HEK293 (cell line): ENCODE measurements at regions not wholly inside any gene's neighbourhood (a gene's known extent, or its start where the extent isn't known, plus 50 kb on each side); places are given as distances from the start of the nearest gene placed in this dataset.

Experiments used
- ZBTB21 ChIP-seq: fragments of 450-650 bp; formaldehyde crosslinking; IDR thresholded peaks from 2 replicates; pipeline ENCODE4 v1.5.1; 2017; ENCODE audit warnings: missing biosample characterization, missing genetic modification characterization
- ZBTB7A ChIP-seq: fragments of 450-650 bp; formaldehyde crosslinking; IDR thresholded peaks from 2 replicates; pipeline ENCODE4 v1.5.1; 2016; ENCODE audit warnings: low read depth, missing biosample characterization, missing genetic modification characterization
- ZBTB8A ChIP-seq: fragments of 450-650 bp; formaldehyde crosslinking; IDR thresholded peaks from 2 replicates; pipeline ENCODE4 v1.5.1; 2016; ENCODE audit warnings: missing biosample characterization, missing genetic modification characterization
- ZNF133 ChIP-seq: fragments of 450-650 bp; formaldehyde crosslinking; IDR thresholded peaks from 2 replicates; pipeline ENCODE4 v1.5.1; 2016; ENCODE audit warnings: missing biosample characterization, missing genetic modification characterization
- ZNF138 ChIP-seq: fragments of 450-650 bp; formaldehyde crosslinking; IDR thresholded peaks from 2 replicates; pipeline ENCODE4 v1.5.1; 2016; ENCODE audit warnings: missing biosample characterization, missing genetic modification characterization, borderline replicate concordance
- ZNF24 ChIP-seq: fragments of 450-650 bp; formaldehyde crosslinking; IDR thresholded peaks from 2 replicates; pipeline ENCODE4 v1.5.1; 2016; ENCODE audit warnings: missing biosample characterization, missing genetic modification characterization
- ZNF785 ChIP-seq: fragments of 450-650 bp; formaldehyde crosslinking; IDR thresholded peaks from 2 replicates; pipeline ENCODE4 v1.5.1; 2016; ENCODE audit warnings: missing biosample characterization, missing genetic modification characterization
- ZNF843 ChIP-seq: fragments of 450-650 bp; formaldehyde crosslinking; IDR thresholded peaks from 2 replicates; pipeline ENCODE4 v1.5.1; 2016; ENCODE audit warnings: missing biosample characterization, missing genetic modification characterization
- ZXDB ChIP-seq: fragments of 450-650 bp; formaldehyde crosslinking; IDR thresholded peaks from 2 replicates; pipeline ENCODE4 v1.5.1; 2016; ENCODE audit warnings: missing biosample characterization, missing genetic modification characterization
- TF ChIP-seq, protein P1 (sequence below): fragments of 450-650 bp; formaldehyde crosslinking; IDR thresholded peaks from 2 replicates; pipeline ENCODE4 v1.5.1; 2016; ENCODE audit warnings: missing biosample characterization, missing genetic modification characterization
- TF ChIP-seq, protein P2 (sequence below): fragments of 450-650 bp; formaldehyde crosslinking; IDR thresholded peaks from 2 replicates; pipeline ENCODE4 v1.5.1; 2017; ENCODE audit warnings: missing biosample characterization, missing genetic modification characterization
- TF ChIP-seq, protein P3 (sequence below): IDR thresholded peaks from 2 replicates; pipeline ENCODE4 v1.6.1; 2011; ENCODE audit warnings: mild to moderate bottlenecking, low read depth, low read length, borderline replicate concordance
- TF ChIP-seq, protein P4 (sequence below): sonication (generic); formaldehyde crosslinking; IDR thresholded peaks from 2 replicates; pipeline ENCODE4 v1.8.1; 2022; ENCODE audit warnings: mild to moderate bottlenecking, moderate library complexity, missing genetic modification reagents

DNA sequence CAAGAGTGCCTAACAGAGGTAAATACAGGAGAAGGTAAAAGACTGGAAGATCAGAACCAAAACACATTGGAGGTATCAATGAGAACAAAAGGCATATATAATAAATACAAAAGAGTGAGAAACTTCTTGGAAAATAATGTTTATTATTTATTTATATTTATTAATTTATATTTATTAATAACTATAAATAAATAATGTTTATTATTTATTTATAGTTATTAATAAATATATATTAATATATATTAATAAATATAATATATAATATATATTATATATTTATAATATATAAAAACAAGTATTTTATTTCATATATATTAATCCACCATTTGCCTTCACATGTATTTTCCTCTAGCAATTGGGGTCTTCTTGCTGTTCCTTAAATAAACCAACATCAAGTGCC lies 391.9 kb downstream of the GPATCH2 start:
- TF ChIP-seq ZXDB, result no peak
- TF ChIP-seq, protein P1, sequence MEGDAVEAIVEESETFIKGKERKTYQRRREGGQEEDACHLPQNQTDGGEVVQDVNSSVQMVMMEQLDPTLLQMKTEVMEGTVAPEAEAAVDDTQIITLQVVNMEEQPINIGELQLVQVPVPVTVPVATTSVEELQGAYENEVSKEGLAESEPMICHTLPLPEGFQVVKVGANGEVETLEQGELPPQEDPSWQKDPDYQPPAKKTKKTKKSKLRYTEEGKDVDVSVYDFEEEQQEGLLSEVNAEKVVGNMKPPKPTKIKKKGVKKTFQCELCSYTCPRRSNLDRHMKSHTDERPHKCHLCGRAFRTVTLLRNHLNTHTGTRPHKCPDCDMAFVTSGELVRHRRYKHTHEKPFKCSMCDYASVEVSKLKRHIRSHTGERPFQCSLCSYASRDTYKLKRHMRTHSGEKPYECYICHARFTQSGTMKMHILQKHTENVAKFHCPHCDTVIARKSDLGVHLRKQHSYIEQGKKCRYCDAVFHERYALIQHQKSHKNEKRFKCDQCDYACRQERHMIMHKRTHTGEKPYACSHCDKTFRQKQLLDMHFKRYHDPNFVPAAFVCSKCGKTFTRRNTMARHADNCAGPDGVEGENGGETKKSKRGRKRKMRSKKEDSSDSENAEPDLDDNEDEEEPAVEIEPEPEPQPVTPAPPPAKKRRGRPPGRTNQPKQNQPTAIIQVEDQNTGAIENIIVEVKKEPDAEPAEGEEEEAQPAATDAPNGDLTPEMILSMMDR (tag by site-specific recombination), result no peak
- TF ChIP-seq, protein P2, sequence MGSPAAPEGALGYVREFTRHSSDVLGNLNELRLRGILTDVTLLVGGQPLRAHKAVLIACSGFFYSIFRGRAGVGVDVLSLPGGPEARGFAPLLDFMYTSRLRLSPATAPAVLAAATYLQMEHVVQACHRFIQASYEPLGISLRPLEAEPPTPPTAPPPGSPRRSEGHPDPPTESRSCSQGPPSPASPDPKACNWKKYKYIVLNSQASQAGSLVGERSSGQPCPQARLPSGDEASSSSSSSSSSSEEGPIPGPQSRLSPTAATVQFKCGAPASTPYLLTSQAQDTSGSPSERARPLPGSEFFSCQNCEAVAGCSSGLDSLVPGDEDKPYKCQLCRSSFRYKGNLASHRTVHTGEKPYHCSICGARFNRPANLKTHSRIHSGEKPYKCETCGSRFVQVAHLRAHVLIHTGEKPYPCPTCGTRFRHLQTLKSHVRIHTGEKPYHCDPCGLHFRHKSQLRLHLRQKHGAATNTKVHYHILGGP (tag by site-specific recombination), result no peak
- TF ChIP-seq, protein P3, sequence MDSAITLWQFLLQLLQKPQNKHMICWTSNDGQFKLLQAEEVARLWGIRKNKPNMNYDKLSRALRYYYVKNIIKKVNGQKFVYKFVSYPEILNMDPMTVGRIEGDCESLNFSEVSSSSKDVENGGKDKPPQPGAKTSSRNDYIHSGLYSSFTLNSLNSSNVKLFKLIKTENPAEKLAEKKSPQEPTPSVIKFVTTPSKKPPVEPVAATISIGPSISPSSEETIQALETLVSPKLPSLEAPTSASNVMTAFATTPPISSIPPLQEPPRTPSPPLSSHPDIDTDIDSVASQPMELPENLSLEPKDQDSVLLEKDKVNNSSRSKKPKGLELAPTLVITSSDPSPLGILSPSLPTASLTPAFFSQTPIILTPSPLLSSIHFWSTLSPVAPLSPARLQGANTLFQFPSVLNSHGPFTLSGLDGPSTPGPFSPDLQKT, result no peak
- TF ChIP-seq ZNF785 (tag by site-specific recombination), result no peak
- TF ChIP-seq ZNF133 (tag by site-specific recombination), result no peak
- TF ChIP-seq ZBTB7A (tag by site-specific recombination), result no peak
- TF ChIP-seq ZNF24, result no peak
- TF ChIP-seq ZBTB21 (tag by site-specific recombination), result no peak
- TF ChIP-seq, protein P4, sequence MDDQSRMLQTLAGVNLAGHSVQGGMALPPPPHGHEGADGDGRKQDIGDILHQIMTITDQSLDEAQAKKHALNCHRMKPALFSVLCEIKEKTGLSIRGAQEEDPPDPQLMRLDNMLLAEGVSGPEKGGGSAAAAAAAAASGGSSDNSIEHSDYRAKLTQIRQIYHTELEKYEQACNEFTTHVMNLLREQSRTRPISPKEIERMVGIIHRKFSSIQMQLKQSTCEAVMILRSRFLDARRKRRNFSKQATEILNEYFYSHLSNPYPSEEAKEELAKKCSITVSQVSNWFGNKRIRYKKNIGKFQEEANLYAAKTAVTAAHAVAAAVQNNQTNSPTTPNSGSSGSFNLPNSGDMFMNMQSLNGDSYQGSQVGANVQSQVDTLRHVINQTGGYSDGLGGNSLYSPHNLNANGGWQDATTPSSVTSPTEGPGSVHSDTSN (CRISPR knock-in tag), result no peak
- TF ChIP-seq ZNF843 (tag by site-specific recombination), result no peak
- TF ChIP-seq ZBTB8A (tag by site-specific recombination), result no peak
- TF ChIP-seq ZNF138 (tag by site-specific recombination), result no peak
